ENCODE measurements at regions not wholly inside any gene's neighbourhood (a gene's known extent, or its start where the extent isn't known, plus 50 kb on each side); places are given as distances from the start of the nearest gene placed in this dataset.

DNA sequence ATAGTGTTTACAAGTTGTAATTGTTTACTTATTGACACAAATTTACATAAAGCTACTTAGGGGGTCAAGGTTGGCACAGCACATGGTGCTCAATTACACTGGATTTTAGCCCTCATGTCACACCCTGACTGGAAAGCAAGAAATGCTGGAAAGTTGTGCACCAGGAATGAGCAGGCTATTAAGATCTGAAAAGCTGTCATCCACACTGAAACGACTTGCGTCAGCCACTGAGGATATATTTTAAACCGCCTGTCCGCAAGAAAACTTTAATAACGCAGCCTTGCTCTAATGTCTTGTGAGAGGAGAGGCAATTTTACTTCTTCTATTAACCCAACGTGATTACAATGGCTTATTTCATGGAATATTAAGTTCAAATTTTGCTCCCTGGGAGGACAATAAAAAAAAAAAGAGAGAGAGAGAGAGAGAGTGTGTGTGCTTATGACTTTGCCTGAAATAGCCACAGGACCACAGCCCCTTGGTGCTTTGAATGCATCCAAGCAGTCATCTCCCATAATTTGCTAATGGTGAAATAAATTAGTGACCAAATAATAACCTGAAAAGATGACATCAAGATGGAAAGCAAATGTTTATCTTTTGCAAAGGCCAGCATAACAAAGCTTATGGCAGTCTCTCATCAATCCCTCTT is 425.4 kb upstream of the PSMD7 start:
- ChIA-PET CTCF (interaction anchor here (1.0 kb wide), 2 partner anchors 157 to 164 kb away, joined by 3 read pairs; no protein-coding TSS in a partner anchor), POLR2A (no interaction called here)
- Histone ChIP-seq H3K4me3 (ENCODE audit: low read depth in 2 of 2, low read length in 1 of 2) (no peak overlapping the region), H3K9ac (no peak overlapping the region), H3K4me1 (ENCODE audit: control insufficient read depth in 1 of 2, insufficient read depth in 2 of 2, low read depth in 1 of 2, low read length in 1 of 2) (peaks cover 0 to 3% of the 10 kb centered on the region in 2 experiments; a peak in 2 of 4 replicates), H3K27ac (ENCODE audit: low read depth in 2 of 2, low read length in 1 of 2) (no peak overlapping the region), H3K36me3 (replicated peaks in 1 of 2; ENCODE audit: control insufficient read depth in 1 of 2, insufficient read depth in 2 of 2, low read length in 1 of 2) (no peaks in the 10 kb centered on the region), H3K9me3 (no peaks in the 10 kb centered on the region), H3K27me3 (ENCODE audit: insufficient read depth) (no peaks in the 10 kb centered on the region), H3K9me2 (no peaks in the 10 kb centered on the region), H2AFZ (ENCODE audit: low read depth) (no peak overlapping the region), H3K79me2 (ENCODE audit: insufficient read depth) (no peaks in the 10 kb centered on the region), H3F3A (replicated peaks; ENCODE audit: insufficient read depth) (no peaks in the 10 kb centered on the region), H3K4me2 (no peak overlapping the region), H4K20me1 (ENCODE audit: insufficient read depth) (no peaks in the 10 kb centered on the region)
- TF ChIP-seq GABPA (IDR thresholded peaks at IDR 0.05; ENCODE audit: low read depth): no peak
- TF ChIP-seq TAF1 (IDR thresholded peaks at IDR 0.05; ENCODE audit: borderline replicate concordance, low read depth, low read length): no peak
- TF ChIP-seq NRF1 (IDR thresholded peaks at IDR 0.05; ENCODE audit: low read depth, low read length): no peak
- no peak for TF ChIP-seq FOSL2 (IDR thresholded peaks at IDR 0.05; ENCODE audit: borderline replicate concordance, low read depth)
- TF ChIP-seq RAD21 (IDR thresholded peaks at IDR 0.05; ENCODE audit: low read length): no peak
- no peak for TF ChIP-seq FOXJ3 (CRISPR knock-in tag; IDR thresholded peaks at IDR 0.05)
- TF ChIP-seq, protein P1, sequence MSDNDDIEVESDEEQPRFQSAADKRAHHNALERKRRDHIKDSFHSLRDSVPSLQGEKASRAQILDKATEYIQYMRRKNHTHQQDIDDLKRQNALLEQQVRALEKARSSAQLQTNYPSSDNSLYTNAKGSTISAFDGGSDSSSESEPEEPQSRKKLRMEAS (IDR thresholded peaks at IDR 0.05; ENCODE audit: low read depth): no peak
- TF ChIP-seq, protein P2, sequence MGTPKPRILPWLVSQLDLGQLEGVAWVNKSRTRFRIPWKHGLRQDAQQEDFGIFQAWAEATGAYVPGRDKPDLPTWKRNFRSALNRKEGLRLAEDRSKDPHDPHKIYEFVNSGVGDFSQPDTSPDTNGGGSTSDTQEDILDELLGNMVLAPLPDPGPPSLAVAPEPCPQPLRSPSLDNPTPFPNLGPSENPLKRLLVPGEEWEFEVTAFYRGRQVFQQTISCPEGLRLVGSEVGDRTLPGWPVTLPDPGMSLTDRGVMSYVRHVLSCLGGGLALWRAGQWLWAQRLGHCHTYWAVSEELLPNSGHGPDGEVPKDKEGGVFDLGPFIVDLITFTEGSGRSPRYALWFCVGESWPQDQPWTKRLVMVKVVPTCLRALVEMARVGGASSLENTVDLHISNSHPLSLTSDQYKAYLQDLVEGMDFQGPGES (IDR thresholded peaks at IDR 0.05; ENCODE audit: low read depth, low read length): no peak
- TF ChIP-seq MEF2A (IDR thresholded peaks at IDR 0.05; ENCODE audit: borderline replicate concordance, low read depth): no peak
- TF ChIP-seq, protein P3, sequence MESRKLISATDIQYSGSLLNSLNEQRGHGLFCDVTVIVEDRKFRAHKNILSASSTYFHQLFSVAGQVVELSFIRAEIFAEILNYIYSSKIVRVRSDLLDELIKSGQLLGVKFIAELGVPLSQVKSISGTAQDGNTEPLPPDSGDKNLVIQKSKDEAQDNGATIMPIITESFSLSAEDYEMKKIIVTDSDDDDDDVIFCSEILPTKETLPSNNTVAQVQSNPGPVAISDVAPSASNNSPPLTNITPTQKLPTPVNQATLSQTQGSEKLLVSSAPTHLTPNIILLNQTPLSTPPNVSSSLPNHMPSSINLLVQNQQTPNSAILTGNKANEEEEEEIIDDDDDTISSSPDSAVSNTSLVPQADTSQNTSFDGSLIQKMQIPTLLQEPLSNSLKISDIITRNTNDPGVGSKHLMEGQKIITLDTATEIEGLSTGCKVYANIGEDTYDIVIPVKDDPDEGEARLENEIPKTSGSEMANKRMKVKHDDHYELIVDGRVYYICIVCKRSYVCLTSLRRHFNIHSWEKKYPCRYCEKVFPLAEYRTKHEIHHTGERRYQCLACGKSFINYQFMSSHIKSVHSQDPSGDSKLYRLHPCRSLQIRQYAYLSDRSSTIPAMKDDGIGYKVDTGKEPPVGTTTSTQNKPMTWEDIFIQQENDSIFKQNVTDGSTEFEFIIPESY (IDR thresholded peaks at IDR 0.05; ENCODE audit: borderline replicate concordance, low read depth): no peak
- TF ChIP-seq, protein P4, sequence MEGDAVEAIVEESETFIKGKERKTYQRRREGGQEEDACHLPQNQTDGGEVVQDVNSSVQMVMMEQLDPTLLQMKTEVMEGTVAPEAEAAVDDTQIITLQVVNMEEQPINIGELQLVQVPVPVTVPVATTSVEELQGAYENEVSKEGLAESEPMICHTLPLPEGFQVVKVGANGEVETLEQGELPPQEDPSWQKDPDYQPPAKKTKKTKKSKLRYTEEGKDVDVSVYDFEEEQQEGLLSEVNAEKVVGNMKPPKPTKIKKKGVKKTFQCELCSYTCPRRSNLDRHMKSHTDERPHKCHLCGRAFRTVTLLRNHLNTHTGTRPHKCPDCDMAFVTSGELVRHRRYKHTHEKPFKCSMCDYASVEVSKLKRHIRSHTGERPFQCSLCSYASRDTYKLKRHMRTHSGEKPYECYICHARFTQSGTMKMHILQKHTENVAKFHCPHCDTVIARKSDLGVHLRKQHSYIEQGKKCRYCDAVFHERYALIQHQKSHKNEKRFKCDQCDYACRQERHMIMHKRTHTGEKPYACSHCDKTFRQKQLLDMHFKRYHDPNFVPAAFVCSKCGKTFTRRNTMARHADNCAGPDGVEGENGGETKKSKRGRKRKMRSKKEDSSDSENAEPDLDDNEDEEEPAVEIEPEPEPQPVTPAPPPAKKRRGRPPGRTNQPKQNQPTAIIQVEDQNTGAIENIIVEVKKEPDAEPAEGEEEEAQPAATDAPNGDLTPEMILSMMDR (IDR thresholded peaks at IDR 0.05): no peak
- TF ChIP-seq, protein P5, sequence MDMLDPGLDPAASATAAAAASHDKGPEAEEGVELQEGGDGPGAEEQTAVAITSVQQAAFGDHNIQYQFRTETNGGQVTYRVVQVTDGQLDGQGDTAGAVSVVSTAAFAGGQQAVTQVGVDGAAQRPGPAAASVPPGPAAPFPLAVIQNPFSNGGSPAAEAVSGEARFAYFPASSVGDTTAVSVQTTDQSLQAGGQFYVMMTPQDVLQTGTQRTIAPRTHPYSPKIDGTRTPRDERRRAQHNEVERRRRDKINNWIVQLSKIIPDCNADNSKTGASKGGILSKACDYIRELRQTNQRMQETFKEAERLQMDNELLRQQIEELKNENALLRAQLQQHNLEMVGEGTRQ (IDR thresholded peaks at IDR 0.05; ENCODE audit: borderline replicate concordance, low read depth, low read length): no peak
- no peak for TF ChIP-seq CHD2 (IDR thresholded peaks at IDR 0.05; ENCODE audit: low read length, partially characterized antibody)
- TF ChIP-seq NFIC (IDR thresholded peaks at IDR 0.05; ENCODE audit: borderline replicate concordance): no peak
- no peak for TF ChIP-seq TCF12 (IDR thresholded peaks at IDR 0.05)
- no peak for TF ChIP-seq ELF1 (IDR thresholded peaks at IDR 0.05)
- WGBS (ENCODE audit: low lambda C conversion rate): 54% methylated on average over 6 of the region's 6 CpGs
- no peak for DNase-seq

Data from SK-N-SH (cell line).